ENCODE measurements at regions not wholly inside any gene's neighbourhood (a gene's known extent, or its start where the extent isn't known, plus 50 kb on each side); places are given as distances from the start of the nearest gene placed in this dataset.

DNA sequence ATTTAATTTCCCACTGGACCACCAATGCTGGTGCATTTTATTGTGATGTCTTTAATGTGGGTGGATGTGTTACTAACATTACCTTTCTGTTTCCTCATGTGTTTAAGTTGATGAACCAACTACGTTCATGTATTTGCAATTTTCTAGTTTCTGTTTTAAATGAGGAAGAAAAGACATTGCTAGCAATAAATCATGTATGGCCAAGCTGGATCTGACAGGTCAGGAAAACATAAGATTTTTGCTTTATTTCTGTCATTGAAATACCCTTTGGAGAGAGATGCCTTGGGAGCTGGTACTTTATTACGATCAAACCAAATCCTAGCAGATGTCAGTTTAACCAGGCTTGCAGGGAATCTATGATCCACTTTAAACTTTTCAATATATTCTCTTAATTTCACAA lies 553.2 kb downstream of the RFC3 start:
- TF ChIP-seq, protein P1, sequence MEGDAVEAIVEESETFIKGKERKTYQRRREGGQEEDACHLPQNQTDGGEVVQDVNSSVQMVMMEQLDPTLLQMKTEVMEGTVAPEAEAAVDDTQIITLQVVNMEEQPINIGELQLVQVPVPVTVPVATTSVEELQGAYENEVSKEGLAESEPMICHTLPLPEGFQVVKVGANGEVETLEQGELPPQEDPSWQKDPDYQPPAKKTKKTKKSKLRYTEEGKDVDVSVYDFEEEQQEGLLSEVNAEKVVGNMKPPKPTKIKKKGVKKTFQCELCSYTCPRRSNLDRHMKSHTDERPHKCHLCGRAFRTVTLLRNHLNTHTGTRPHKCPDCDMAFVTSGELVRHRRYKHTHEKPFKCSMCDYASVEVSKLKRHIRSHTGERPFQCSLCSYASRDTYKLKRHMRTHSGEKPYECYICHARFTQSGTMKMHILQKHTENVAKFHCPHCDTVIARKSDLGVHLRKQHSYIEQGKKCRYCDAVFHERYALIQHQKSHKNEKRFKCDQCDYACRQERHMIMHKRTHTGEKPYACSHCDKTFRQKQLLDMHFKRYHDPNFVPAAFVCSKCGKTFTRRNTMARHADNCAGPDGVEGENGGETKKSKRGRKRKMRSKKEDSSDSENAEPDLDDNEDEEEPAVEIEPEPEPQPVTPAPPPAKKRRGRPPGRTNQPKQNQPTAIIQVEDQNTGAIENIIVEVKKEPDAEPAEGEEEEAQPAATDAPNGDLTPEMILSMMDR (IDR thresholded peaks at IDR 0.05), result no peak
- TF ChIP-seq ZFX (IDR thresholded peaks at IDR 0.05; ENCODE audit: borderline replicate concordance), result no peak

Measured in 22Rv1 (cell line).